Dermis microvascular lymphatic vessel endothelial cell (primary cell): ENCODE measurements at regions not wholly inside any gene's neighbourhood (a gene's known extent, or its start where the extent isn't known, plus 50 kb on each side); places are given as distances from the start of the nearest gene placed in this dataset.
A peak's percentile ranks its signal among the peaks of the same experiment; 100 is the strongest.
"Not testable (repeated sequence)": the region's sequence is repeated elsewhere in the genome, so short reads cannot be mapped to it uniquely, and the experiment has no call there.

Source experiments
- DNase-seq, 2 donors: peaks; one replicate each; pipeline versions ENCODE4 v3.0.0 to v3.0.0-alpha.2; 2010; ENCODE audit warnings: low read depth in 2 of 2

DNA sequence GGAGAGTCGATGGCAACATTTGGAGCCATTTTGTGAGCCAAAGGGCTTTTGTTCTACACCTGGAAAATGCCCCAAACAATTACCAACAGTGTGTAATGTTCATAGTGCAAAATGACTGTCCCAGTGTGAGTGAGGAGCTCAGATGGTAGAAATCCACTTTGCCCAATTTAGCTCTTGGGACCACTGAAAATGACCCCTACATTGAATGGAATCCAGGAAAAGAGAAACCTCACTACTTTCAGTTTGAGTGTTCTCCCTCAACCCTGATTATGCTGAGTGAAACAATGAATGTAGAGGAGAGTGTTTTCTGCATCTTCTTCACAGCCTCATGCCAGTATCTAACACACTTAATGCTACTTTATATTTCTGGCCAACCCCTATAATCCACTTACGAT, 84.9 kb upstream of the NRN1 start:
- no peak for DNase-seq

DNA sequence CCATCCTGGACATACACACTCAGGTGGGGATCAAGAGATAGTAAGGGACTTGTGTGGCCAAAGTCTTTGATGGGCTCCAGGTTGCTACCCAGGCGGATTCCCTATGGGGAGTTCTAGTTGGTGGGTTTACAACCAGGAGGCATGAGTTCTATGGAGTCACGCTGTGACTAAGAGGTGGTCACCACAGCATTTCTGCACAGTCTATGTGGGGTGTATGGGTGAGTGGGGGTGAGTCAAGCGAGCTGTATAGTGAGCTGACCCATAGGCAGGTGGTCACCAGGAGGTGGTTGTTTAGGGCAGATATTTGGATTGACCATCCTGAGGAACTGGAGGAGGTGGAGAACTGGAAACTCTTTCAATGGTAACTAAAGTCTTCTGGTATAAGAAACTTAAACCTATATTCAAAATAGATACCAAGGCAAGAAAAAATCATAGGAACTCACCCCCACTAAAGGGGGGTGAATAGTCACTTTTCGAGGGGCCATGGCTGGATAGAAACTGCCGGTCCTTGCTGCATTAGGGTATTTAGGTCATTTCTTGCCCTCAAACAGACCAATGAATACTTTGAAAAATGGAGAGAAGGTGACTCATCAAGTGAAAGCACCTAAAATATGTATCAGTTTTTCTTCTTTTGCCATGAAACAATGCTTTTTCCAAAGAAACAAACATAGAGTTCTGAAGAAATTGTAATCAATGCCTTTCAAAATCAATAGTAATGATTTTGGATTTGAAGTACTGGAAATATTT, 84.3 kb upstream of the NRN1 start:
- DNase-seq: no peak

- no peak for DNase-seq
Observed at GRCh38 chr6:6085928-6086668, 79.4 kb upstream of the NRN1 start.

GRCh38 chr6:6080975-6081374, 74.2 kb upstream of the NRN1 start:
- DNase-seq: no peak

DNA sequence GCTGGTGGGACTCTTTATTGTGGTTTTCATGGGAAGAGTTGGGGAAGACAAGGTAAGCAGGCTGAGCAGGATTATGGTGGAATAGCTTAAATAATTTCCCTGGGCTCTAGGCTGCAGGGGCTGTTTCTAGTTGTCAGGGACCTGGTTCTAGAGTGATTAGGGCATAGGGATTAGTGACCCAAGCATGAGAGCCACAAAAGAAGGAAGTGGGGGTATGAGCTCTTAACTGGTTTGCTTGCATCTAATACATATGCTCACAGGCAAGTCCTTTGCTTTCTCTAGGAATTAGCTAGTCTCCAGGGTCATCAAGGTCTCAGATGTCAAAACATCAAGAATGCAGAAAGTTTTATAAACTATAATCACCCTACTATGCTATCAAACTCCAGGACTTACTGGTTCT, 67.5 kb upstream of the NRN1 start:
- no peak for DNase-seq

- DNase-seq: not testable (repeated sequence)
Observed at GRCh38 chr6:6068157-6068556, 61.4 kb upstream of the NRN1 start.

GRCh38 chr6:6058054-6058444, 51.3 kb upstream of the NRN1 start:
- DNase-seq: no peak

- peak; percentile 60 to 68 for DNase-seq
Observed at GRCh38 chr6:6057442-6058053, 50.8 kb upstream of the NRN1 start.
